HepG2 (cell line): ENCODE measurements at regions not wholly inside any gene's neighbourhood (a gene's known extent, or its start where the extent isn't known, plus 50 kb on each side); places are given as distances from the start of the nearest gene placed in this dataset.

Experiments used
- ATAC-seq: fragments of 200-7000 bp; cut with Tn5 transposase; 3 replicates; pipeline ENCODE4 v1.9.1; 2020; ENCODE audit warnings: mild to moderate bottlenecking, moderate library complexity
- BruUV-seq: library from RNA; stranded (reverse); fragments of 400-500 nt; replicated peaks from 2 replicates; lab custom pipeline; 2021; lab: Mats Ljungman, UMichigan
- CTCF ChIA-PET: fragments of 300-600 bp; formaldehyde crosslinking; extraction: SDS; loops from one replicate; lab custom pipeline; 2021; ENCODE audit warnings: low total read pairs, inconsistent platforms, low intra/inter-chr PET ratio; lab: Yijun Ruan, JAX
- POLR2A ChIA-PET: fragments of 350-600 bp; sonication (Branson Sonifier 250); formaldehyde crosslinking; loops from one replicate; lab custom pipeline; 2020; ENCODE audit warnings: antibody characterized with exemption, inconsistent platforms; lab: Yijun Ruan, JAX
- DNase-seq: peaks from one replicate; pipeline ENCODE4 v3.0.0-alpha.2; 2015; ENCODE audit warnings: low spot score
- FAIRE-seq: peaks from 3 replicates; lab custom pipeline; 2011; peaks lifted over from hg19 to GRCh38; lab: Jason Lieb, UNC
- H2AFZ ChIP-seq: one replicate; pipeline ENCODE4 v1.6.1; 2011; ENCODE audit warnings: low read length, inconsistent platforms
- H3K27ac ChIP-seq: fragments of 300-600 bp; 3 replicates; pipeline ENCODE4 v1.8.0; 2011; ENCODE audit warnings: mixed run types, mild to moderate bottlenecking, mixed read lengths, low read length, inconsistent platforms; ENCODE audit not compliant: insufficient read depth; ENCODE audit errors: extremely low read length
- H3K27me3 ChIP-seq, 2 experiments: fragments of 200-600 bp in 1 of 2; 2 replicates in 1 of 2; 3 replicates in 1 of 2; pipeline versions ENCODE4 v1.6.0 to v1.8.0; 2011; ENCODE audit warnings: low read length in 2 of 2, mild to moderate bottlenecking in 2 of 2, moderate library complexity in 2 of 2, inconsistent platforms in 1 of 2; ENCODE audit not compliant: insufficient read depth in 2 of 2, control insufficient read depth in 1 of 2
- H3K36me3 ChIP-seq, 2 experiments: fragments of 200-600 bp in 1 of 2; replicated peaks in 1 of 2; 2 replicates in 1 of 2; 3 replicates in 1 of 2; pipeline versions ENCODE4 v1.5.1 to v1.8.0; 2011; ENCODE audit warnings: low read length in 2 of 2, inconsistent platforms in 1 of 2; ENCODE audit not compliant: insufficient read depth in 2 of 2, control insufficient read depth in 1 of 2
- H3K4me1 ChIP-seq: 2 replicates; pipeline ENCODE4 v1.5.1; 2012; ENCODE audit warnings: low read length, inconsistent platforms; ENCODE audit not compliant: insufficient read depth
- H3K4me2 ChIP-seq: 2 replicates; pipeline ENCODE4 v1.6.0; 2011; ENCODE audit warnings: low read depth, low read length, inconsistent platforms
- H3K4me3 ChIP-seq, 3 experiments: fragments of 200-600 bp in 1 of 3; sonication (generic), shearing (Covaris generic) in 1 of 3; replicated peaks in 1 of 3; 2 replicates each; pipeline ENCODE4 v1.5.1; 2011 to 2016; ENCODE audit warnings: low read length in 3 of 3, inconsistent platforms in 2 of 3, low read depth in 2 of 3, mild to moderate bottlenecking in 2 of 3, control low read depth in 1 of 3, mixed read lengths in 1 of 3; ENCODE audit not compliant: insufficient read depth in 1 of 3
- H3K79me2 ChIP-seq: one replicate; pipeline ENCODE4 v1.6.1; 2011; ENCODE audit warnings: low read length, inconsistent platforms; ENCODE audit not compliant: insufficient read depth
- H3K9ac ChIP-seq: 2 replicates; pipeline ENCODE4 v1.6.0; 2011; ENCODE audit warnings: mild to moderate bottlenecking, low read depth, low read length, inconsistent platforms; ENCODE audit not compliant: insufficient read depth
- H3K9me3 ChIP-seq: 2 replicates; pipeline ENCODE4 v1.5.1; 2012; ENCODE audit warnings: mild to moderate bottlenecking, low read length
- H4K20me1 ChIP-seq: 2 replicates; pipeline ENCODE4 v1.6.0; 2011; ENCODE audit warnings: inconsistent platforms, mild to moderate bottlenecking, low read length, moderate library complexity; ENCODE audit not compliant: insufficient read depth
- CHCHD3 ChIP-seq: sonication (generic); formaldehyde crosslinking; IDR thresholded peaks from 2 replicates; pipeline ENCODE4 v1.8.0; 2022; ENCODE audit warnings: mild to moderate bottlenecking, missing genetic modification reagents, moderate library complexity
- IRF2 ChIP-seq: IDR thresholded peaks from 2 replicates; pipeline ENCODE4 v1.6.1; 2018; ENCODE audit warnings: missing genetic modification reagents, missing compliant biosample characterization
- MED13 ChIP-seq: sonication (generic); formaldehyde crosslinking; IDR thresholded peaks from 2 replicates; pipeline ENCODE4 v1.5.0; 2020; ENCODE audit warnings: missing genetic modification reagents
- MEIS1 ChIP-seq: sonication (generic); formaldehyde crosslinking; IDR thresholded peaks from 2 replicates; pipeline ENCODE4 v1.9.0; 2021; ENCODE audit warnings: mild to moderate bottlenecking, missing genetic modification reagents, moderate library complexity, borderline replicate concordance
- NFE2 ChIP-seq: sonication (generic); formaldehyde crosslinking; IDR thresholded peaks from 2 replicates; pipeline ENCODE4 v1.4.0; 2020; ENCODE audit warnings: missing genetic modification reagents
- TBX3 ChIP-seq: fragments of 450-650 bp; IDR thresholded peaks from 2 replicates; pipeline ENCODE4 v1.6.1; 2017; ENCODE audit warnings: antibody characterized with exemption, mild to moderate bottlenecking, inconsistent platforms, borderline replicate concordance
- ZSCAN29 ChIP-seq: sonication (generic); formaldehyde crosslinking; conservative IDR thresholded peaks from 2 replicates; pipeline ENCODE4 v1.4.0; 2020; ENCODE audit warnings: mild to moderate bottlenecking, missing genetic modification reagents
- WGBS: methylation state at CpG from one replicate; pipeline ENCODE4 v1.1.6; 2017; ENCODE audit warnings: low lambda C conversion rate; 5-methylcytosine and 5-hydroxymethylcytosine counted together
- in situ Hi-C: cut with HindIII; loops from 2 replicates; pipeline ENCODE4 v1.10.0; 2017; ENCODE audit warnings: low pct_unique_long_range_greater_than_20kb; ENCODE audit not compliant: extremely low pct_ligation_motif_present
- intact Hi-C: fragments of 100-400 bp; cut with micrococcal nuclease; formaldehyde crosslinking; loops from one replicate; pipeline ENCODE4 v1.10.0; 2022; ENCODE audit not compliant: unreplicated experiment
- TF ChIP-seq, protein P1 (sequence below): sonication (generic); formaldehyde crosslinking; IDR thresholded peaks from 2 replicates; pipeline ENCODE4 v1.4.0; 2020; ENCODE audit warnings: mild to moderate bottlenecking, missing genetic modification reagents

DNA sequence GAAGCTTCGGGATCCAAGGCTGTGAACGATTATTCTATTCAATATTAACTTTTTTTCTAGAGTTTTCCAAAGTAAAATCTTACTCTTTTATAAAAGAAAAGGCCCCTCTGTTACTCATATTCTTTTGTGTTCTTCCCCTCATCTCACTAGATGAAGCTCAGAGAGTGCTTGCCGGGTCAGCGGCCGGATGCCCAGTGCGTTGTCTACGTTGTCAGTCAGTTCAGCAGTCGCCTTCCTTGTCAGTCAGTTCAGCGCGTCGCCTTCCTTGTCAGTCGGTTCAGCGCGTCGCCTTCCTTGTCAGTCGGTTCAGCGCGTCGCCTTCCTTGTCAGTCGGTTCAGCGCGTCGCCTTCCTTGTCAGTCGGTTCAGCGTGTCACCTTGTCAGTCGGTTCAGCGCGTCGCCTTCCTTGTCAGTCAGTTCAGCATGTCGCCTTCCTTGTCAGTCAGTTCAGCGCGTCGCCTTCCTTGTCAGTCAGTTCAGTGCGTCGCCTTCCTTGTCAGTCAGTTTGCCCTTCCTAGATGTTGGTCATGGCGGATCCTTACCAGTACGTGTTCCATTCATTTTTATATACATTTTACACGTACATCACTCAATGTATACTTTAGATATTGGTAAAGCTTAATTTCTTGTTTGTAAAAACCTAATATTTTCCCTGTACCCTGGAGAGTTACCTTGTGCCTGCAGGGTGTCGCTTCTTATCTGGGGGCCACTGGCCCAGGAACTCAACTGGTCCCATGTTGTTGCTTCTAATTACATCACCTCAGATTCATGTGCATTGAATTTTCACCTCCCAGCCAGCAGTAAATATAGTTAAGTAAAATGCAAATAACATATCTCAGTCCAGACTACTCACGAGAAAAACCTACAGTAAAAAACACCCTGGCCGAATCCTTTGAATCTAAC lies 206.9 kb downstream of the ASB1 start:
- Histone ChIP-seq H3K27ac (no peak overlapping the region), H3K4me3 (no peak overlapping the region), H3K27me3 (peaks cover 12 to 92% of the 10 kb centered on the region in 2 experiments; a peak in 4 of 5 replicates), H3K9ac (no peak overlapping the region), H3K4me1 (no peaks in the 10 kb centered on the region), H4K20me1 (no peaks in the 10 kb centered on the region), H2AFZ (no peak overlapping the region)
- no peak for FAIRE-seq
- intact Hi-C loops, result no loop called here
- TF ChIP-seq IRF2 (CRISPR knock-in tag), result no peak
- no peak for TF ChIP-seq CHCHD3 (CRISPR knock-in tag)
- no peak for TF ChIP-seq ZSCAN29 (CRISPR knock-in tag)
- no peak for TF ChIP-seq NFE2 (CRISPR knock-in tag)
- TF ChIP-seq MEIS1 (CRISPR knock-in tag), result no peak
- TF ChIP-seq, protein P1, sequence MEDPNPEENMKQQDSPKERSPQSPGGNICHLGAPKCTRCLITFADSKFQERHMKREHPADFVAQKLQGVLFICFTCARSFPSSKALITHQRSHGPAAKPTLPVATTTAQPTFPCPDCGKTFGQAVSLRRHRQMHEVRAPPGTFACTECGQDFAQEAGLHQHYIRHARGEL (CRISPR knock-in tag), result no peak
- no peak for TF ChIP-seq TBX3
- TF ChIP-seq MED13, result no peak
- TF ChIP-seq, all 625 proteins: peak for 0
- no TSS peak for BruUV-seq
- Histone ChIP-seq H3K4me2 (no peak overlapping the region), H3K79me2 (no peaks in the 10 kb centered on the region), H3K36me3 (no peaks in the 10 kb centered on the region), H3K9me3 (no peaks in the 10 kb centered on the region)
- DNase-seq (no peak), ATAC-seq (no peak)
- WGBS, result 70% methylated on average over 41 of the region's 41 CpGs
- POLR2A ChIA-PET, result no interaction called here
- CTCF ChIA-PET, result no interaction called here
- in situ Hi-C loops, result no loop called here
